Lower leg skin (tissue), 4 donors: ENCODE measurements at regions not wholly inside any gene's neighbourhood (a gene's known extent, or its start where the extent isn't known, plus 50 kb on each side); places are given as distances from the start of the nearest gene placed in this dataset.

Experiments used
- DNase-seq, 2 donors: peaks; one replicate each; pipeline ENCODE4 v3.0.0-alpha.2; 2019; ENCODE audit warnings: low spot score in 2 of 2
- H3K4me3 ChIP-seq: fragments of 200-600 bp; sonication (generic); 2 replicates; pipeline ENCODE4 v1.5.1; 2017; ENCODE audit warnings: mild to moderate bottlenecking, low read depth; ENCODE audit not compliant: poor library complexity, severe bottlenecking
- POLR2A ChIP-seq, 2 donors: fragments of 450-650 bp; IDR thresholded peaks; one replicate each; pipeline ENCODE4 v1.6.1; 2016 to 2017; ENCODE audit warnings: antibody characterized with exemption in 2 of 2, mild to moderate bottlenecking in 1 of 2, moderate library complexity in 1 of 2
- WGBS, 2 donors: methylation state at CpG; one replicate each; pipeline ENCODE4 v1.1.5; 2018; 5-methylcytosine and 5-hydroxymethylcytosine counted together
- intact Hi-C: fragments of 100-400 bp; cut with DNase I; formaldehyde crosslinking; loops from one replicate; pipeline ENCODE4 v1.15.0; 2023; ENCODE audit warnings: low total_unique reads
- TF ChIP-seq, protein P1 (sequence below), 3 donors: fragments of 450-650 bp; IDR thresholded peaks; one replicate each; pipeline ENCODE4 v1.5.1; 2016; ENCODE audit warnings: antibody characterized with exemption in 3 of 3, mild to moderate bottlenecking in 3 of 3, moderate library complexity in 2 of 3

DNA sequence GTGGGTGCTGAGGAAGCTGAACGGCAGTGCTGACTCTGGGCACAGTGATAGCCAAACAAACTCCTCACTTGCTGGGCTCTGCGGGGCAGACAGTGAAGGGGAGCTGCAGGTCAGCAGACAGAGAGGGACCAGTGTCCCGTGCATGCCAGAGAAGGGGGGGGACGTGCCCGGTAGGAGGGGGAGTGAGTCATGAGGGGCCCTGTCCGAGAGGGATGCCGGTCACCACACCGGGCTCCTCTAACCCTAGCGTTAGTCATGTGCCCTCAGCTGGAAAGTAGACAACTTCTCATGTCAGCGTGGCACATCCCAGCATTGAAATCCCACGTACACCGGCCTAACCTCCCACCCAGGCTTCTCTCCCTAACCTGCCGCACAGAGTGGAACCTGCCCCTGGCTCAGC is 117.1 kb upstream of the DPP6 start:
- no peak overlapping the region for H3K4me3 ChIP-seq
- intact Hi-C loops = no loop called here
- TF ChIP-seq POLR2A (IDR thresholded peaks at IDR 0.05) = no peak
- TF ChIP-seq, protein P1, sequence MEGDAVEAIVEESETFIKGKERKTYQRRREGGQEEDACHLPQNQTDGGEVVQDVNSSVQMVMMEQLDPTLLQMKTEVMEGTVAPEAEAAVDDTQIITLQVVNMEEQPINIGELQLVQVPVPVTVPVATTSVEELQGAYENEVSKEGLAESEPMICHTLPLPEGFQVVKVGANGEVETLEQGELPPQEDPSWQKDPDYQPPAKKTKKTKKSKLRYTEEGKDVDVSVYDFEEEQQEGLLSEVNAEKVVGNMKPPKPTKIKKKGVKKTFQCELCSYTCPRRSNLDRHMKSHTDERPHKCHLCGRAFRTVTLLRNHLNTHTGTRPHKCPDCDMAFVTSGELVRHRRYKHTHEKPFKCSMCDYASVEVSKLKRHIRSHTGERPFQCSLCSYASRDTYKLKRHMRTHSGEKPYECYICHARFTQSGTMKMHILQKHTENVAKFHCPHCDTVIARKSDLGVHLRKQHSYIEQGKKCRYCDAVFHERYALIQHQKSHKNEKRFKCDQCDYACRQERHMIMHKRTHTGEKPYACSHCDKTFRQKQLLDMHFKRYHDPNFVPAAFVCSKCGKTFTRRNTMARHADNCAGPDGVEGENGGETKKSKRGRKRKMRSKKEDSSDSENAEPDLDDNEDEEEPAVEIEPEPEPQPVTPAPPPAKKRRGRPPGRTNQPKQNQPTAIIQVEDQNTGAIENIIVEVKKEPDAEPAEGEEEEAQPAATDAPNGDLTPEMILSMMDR (IDR thresholded peaks at IDR 0.05) = no peak
- DNase-seq = no peak
- 78 to 82% methylated on average over 13 of the region's 13 CpGs for whole genome bisulfite sequencing, 2 donors

DNA sequence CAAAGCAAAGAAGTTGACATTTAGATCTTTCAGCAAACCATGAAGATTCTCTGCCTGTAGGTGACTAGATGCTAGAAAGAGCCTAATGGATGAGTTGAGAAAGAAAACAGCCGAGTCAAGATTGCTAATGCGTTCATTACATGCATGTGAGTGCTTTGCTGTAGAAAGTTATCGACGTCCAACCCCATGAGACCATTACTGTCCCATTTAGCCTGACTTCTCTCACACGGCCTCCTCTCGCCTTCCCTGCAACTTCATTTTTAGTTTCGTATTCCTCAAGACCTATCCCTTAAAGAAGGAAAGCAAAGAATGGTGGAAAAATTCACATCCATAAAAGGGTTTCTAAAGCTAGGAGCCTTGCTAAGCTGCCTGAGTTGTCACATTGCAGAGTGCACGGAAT is 113.7 kb upstream of the DPP6 start:
- H3K4me3 ChIP-seq = no peak overlapping the region
- intact Hi-C loops = no loop called here
- WGBS, 2 donors = 93 to 96% methylated on average over 8 of the region's 8 CpGs
- TF ChIP-seq, protein P1 (IDR thresholded peaks at IDR 0.05) = no peak
- TF ChIP-seq POLR2A (IDR thresholded peaks at IDR 0.05) = no peak
- DNase-seq = no peak

DNA sequence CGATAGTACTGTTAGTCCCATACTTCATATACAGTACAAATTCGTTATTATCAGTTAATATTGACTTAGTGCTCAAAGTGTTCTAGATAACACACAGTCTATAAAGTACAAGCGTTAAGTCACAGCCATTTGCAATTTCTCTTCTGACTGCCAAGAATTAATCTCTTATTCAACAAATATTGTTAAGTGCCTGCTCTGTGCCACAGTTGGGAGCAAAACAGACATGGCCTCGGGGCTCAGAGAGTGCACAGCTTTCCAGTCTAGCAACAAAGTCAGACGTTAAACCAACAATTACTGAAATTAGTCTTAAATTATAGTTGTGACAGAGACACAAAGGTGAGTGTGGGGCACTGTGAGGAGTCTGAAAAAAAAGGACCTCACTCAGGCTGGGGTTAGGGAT is 113.0 kb upstream of the DPP6 start:
- no peak overlapping the region for H3K4me3 ChIP-seq
- intact Hi-C loops = no loop called here
- TF ChIP-seq POLR2A (IDR thresholded peaks at IDR 0.05) = no peak
- 45 to 53% methylated on average over 5 of the region's 5 CpGs for WGBS, 2 donors
- no peak for DNase-seq

DNA sequence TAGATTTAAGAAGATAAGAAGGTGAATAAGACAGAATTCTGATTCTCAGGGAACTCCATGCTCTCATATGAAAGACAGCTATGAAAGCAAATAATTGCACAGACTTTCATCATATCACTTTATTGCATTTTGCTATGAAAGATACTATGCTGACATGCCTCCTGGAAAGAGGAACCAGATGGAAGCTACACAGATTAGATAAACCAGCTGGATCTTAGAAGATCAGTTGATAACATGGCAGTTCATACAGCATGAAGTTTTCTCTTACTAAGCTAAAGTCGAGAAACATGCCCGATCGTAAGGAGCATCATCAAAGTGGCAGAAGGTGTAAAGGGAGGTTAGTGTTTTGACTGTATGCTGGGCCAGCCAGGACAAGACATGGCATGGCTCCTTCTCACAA is 112.5 kb upstream of the DPP6 start:
- TF ChIP-seq, protein P1 (IDR thresholded peaks at IDR 0.05) = no peak
- TF ChIP-seq POLR2A (IDR thresholded peaks at IDR 0.05) = no peak
- 42 to 56% methylated on average over 3 of the region's 3 CpGs for WGBS, 2 donors
- H3K4me3 ChIP-seq = no peak overlapping the region
- intact Hi-C loops = no loop called here
- DNase-seq = no peak

DNA sequence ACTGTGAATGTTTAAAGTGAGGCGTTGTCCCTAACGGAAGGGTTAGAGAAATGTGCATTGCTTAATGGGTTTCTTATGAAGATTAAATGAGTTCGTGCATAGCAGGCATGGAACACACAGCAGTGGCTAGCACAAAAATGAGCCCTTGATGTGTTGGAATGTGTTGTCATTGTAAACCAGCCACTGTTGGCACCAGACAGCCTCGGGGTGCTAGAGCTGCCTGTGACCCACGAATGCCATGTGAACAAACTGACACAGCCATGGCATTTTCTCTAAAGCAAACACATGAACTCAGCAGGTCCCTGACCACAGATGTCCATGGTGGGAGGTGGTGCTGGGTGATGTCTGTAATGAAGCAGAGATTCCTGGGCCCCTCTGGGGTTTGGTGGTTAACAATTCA is 111.1 kb upstream of the DPP6 start:
- intact Hi-C loops = no loop called here
- TF ChIP-seq POLR2A (IDR thresholded peaks at IDR 0.05) = no peak
- TF ChIP-seq, protein P1 (IDR thresholded peaks at IDR 0.05) = no peak
- 80% methylated on average over 5 of the region's 5 CpGs for WGBS, 2 donors
- no peak overlapping the region for H3K4me3 ChIP-seq
- DNase-seq = no peak

DNA sequence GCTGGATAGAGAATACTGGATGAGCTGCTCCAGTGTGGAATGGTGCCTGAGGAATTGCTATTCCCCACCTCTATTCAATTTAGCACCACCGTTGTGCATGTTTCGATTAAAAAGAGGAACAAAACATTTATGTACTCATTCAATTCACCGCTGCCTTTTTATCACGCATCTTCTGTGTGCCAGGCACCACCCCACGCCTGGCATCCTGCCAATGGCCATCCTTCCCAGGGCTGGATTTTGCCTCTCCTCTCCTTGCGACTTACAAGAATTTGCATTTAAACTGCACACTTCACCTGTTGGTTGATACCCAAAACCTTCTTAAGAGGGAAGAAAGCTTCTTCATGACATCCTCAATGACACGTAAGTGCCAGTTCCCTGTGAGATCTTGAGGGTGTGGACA is 110.2 kb upstream of the DPP6 start:
- TF ChIP-seq, protein P1 (IDR thresholded peaks at IDR 0.05) = no peak
- TF ChIP-seq POLR2A (IDR thresholded peaks at IDR 0.05) = no peak
- H3K4me3 ChIP-seq = no peak overlapping the region
- WGBS, 2 donors = 77 to 78% methylated on average over 7 of the region's 7 CpGs
- DNase-seq = no peak
- intact Hi-C loops = no loop called here
